Stimulated activated CD4-positive, alpha-beta T cell treated with anti-CD3 and anti-CD28 coated beads, TNF-alpha, amount 100 ng/mL, for 48 hours (primary cell): ENCODE measurements at regions not wholly inside any gene's neighbourhood (a gene's known extent, or its start where the extent isn't known, plus 50 kb on each side); places are given as distances from the start of the nearest gene placed in this dataset.

Source experiments
- DNase-seq, 3 donors: peaks; one replicate each; pipeline ENCODE4 v3.0.0-alpha.2; 2020; ENCODE audit warnings: low read depth in 3 of 3

DNA sequence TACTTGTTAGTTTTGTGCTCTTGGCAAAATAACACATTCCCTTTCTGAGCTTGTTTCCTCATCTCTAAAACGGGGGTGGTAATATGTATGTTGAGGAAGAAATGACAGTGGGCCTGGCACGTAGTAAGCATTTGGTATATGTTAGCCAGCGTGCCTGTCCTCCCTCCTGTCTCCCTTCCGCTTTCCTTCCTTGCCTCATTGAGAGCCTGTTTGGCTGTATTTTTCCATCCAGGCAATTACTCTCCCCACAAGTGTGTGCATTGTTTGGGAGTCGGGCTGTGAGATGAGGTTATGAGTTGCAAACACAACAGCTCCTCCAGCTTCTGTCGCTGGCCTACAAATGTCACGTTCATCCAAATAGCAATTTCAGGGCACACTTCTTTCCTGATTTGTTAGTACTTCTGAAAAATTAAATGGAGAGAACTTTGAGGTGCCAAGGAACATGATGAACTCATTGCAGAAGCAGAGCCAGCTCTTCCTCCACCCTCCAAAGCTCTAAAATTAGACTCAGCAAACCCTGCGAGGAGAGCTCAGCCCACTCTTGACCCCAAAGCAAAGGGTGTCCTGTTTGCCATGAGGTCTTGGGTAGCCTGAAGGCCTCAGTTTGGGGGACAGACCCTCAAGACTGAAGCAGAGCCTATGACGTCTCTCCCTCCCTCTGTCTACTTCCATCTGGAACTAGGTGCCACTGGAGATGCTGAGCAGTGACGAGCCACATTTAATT is 50.7 kb upstream of the TOX2 start:
- no peak for DNase-seq

DNA sequence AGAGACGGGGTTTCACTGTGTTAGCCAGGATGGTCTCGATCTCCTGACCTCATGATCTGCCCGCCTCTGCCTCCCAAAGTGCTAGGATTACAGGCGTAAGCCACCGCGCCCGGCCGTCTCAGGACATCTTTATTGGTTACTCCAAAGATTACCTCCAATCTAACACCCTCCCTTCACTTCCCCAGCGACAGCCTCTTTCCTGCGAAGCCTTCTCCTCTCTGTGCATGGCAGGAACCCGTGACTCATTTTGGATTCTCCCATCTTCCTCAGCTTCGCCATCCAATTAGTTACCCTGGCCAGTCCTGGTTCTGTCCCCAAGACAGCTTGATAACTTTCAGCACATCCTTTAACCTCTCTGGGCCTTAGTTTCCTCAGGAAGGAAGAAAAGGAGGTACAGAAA is 51.3 kb upstream of the TOX2 start:
- DNase-seq: no peak

DNA sequence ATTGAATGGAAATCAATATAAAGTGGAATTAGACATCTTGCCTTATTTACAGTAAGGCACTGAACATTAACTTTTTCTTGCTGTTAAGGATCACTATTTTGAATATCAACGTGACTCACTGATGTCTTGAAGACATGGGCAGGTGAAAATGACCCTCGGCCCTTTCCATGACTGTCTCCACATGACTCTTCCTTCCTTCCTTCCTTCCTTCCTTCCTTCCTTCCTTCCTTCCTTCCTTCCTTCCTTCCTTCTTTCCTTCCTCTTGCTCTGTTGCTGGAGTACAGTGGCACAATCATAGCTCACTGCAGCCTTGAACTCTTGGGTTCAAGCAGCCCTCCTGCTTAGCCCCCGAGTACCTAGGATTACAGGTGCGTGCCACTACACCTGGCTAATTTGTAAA is 52.2 kb upstream of the TOX2 start:
- no peak for DNase-seq

DNA sequence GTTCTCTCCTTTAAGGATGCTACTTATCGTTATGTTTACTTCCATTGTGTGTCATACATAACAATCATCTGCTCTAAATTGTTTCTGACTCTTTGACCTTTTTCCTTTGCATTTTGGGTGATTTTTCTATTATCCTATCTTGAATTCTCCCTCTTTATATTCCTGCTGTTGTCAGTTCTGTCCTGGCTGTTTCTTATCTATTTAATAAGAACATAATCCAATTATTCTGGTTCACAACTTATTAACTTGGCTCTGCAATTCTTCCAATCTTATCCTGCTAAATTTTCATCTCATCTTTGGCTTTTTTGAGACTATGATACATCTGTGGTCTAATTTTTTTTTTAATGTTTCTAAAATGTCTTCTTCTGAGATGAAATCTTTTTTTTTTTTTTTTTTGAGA is 54.7 kb upstream of the TOX2 start:
- DNase-seq: no peak

DNA sequence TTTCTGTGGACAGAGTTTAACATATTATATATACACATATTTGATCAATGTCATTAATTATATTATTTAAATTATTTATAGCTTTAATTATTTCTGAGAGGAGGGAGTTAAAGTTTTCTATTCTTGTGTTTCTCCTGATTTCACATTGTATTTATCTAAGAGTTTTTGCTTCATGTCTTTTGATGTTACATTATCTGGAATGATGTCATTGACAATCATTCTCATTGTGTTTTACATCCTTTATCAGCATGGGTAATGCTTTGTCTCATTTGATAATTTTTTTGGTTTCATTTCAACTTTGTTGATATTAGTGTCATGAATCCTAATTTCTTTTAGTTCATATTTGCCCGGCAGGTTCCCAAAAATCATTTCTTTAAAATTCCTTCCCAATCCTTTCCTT is 56.7 kb upstream of the TOX2 start:
- DNase-seq: no peak

DNA sequence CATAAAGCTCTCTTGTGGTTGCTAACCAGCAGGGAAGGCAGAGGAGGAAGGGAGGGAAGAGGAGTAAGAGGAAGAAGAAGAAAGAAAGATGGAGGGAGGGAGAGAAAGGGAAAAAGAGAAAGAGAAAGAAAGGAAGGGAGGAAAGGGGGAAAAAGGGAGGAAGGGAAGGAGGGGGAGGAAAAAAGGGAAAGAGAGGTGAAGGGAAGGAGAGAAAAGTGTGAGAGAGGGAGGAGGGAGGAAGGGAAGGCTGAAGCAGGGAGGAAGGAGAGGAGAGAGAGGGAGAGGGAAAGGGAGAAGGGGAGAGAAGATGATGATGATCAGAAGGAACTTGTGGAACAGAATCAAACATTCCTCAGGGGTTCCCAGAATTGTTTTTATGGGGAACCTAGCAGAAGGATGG is 57.5 kb upstream of the TOX2 start:
- DNase-seq: no peak

DNA sequence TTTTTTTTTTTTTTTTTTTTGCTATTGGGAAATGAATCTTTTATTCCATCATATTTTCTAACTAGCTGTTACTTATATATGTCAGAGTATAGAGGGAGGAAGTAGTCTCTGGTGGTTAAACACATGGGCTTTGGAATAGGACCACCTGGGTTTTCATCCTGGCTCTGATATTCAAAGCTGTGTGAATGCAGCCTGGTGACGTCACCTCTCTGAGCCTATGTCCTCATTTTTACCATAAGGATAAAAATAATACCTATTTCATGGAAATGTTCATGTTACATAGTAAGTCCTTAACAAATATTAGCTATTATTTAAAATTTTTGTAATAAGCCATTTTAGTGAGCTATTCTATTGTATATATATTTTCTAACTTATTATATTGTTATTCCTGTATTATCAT is 58.8 kb upstream of the TOX2 start:
- DNase-seq: no peak

DNA sequence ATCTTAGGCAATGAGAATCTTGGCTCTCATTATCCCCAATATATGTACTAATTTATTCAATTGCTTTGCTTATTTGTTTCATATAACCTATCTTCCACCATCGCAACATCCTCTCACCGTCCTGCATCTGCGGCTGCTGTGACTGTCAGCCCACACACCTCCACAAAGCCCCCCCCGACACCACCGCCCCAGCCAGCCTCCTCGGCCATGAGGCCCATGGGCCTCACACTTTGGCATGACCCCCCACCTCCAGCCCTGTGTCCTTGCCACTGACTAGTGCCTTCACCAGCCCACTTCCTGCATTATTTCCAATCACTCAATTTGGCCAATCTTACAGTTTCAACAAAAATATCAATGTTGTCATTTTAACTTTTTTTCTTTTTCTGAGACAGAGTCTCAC is 60.7 kb upstream of the TOX2 start:
- DNase-seq: no peak

DNA sequence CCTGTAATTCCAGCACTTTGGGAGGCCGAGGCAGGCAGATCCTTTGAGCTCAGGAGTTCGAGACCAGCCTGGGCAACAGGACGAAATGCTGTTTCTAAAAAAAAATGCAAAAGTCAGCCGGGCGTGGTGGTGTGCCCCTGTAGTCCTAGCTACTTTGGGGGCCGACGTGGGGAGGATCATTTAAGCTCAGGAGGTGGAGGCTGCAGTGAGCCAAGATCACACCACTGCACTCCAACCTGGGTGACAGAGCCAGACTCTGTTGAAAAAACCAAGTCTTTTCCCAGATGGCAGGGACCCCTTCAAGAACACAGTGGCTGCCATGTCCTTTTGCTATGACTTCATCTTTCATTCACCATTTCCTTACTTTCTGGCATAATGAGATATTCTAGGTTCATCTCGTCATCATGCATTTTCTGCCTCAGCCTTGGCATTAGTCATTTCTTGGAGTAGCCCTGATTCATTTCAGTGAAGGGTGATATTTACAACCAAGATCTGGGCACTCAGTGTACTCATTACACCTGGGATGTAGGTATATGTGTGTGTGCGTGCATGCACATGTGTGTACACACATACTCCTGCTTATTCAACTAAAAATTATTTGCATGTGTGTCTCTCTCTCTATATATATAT is 61.4 kb upstream of the TOX2 start:
- DNase-seq: no peak

DNA sequence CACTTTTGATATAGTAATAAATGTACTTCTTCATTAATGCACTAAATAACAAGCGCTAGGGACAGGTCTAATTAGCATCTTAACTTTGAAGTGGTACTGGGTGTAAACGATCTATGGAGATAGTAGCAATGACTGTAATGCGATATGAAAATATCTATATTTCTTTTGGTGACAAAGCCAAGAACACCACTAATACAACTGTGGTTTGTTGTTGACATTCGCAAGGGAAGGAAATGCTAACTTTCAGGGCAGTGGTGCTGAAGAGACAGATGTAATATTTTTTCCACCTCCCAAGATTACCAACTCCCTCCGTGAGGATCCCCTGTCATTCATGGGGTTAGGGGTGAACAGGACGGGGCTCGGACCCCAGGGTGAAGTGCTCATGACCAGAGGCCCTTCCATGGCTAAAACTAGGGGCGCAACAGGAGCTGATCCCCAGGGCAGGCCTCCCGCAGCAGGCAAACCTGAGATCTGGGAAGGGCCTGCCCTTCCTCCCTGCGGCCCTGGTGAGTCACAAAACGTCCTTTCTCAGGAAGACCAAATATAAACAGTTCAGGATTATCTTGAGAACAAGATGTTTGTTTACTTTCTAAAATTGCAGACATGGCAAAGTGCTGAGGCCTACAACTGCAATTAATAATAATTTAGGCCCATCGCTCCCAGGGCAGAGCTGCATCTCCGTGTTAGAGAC is 65.0 kb upstream of the TOX2 start:
- no peak for DNase-seq

DNA sequence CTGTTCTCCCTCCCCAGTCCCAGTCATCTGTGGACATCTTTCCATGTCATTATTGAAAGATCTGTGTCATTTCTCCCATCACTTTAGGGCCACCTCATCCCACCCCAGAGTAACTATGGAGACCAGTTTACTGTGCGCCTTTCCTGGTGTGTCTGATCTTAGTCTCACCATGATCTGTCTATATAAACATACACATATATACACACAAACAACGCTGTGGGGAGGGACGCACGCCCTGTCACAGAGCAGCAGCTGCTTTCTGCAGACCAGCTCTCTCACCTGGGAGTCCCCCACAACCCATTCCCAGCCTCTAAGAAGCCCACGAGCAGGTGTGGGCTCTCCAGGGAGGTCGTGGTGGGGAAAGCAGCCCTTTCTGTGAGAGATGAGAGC is 68.1 kb upstream of the TOX2 start:
- DNase-seq: no peak

DNA sequence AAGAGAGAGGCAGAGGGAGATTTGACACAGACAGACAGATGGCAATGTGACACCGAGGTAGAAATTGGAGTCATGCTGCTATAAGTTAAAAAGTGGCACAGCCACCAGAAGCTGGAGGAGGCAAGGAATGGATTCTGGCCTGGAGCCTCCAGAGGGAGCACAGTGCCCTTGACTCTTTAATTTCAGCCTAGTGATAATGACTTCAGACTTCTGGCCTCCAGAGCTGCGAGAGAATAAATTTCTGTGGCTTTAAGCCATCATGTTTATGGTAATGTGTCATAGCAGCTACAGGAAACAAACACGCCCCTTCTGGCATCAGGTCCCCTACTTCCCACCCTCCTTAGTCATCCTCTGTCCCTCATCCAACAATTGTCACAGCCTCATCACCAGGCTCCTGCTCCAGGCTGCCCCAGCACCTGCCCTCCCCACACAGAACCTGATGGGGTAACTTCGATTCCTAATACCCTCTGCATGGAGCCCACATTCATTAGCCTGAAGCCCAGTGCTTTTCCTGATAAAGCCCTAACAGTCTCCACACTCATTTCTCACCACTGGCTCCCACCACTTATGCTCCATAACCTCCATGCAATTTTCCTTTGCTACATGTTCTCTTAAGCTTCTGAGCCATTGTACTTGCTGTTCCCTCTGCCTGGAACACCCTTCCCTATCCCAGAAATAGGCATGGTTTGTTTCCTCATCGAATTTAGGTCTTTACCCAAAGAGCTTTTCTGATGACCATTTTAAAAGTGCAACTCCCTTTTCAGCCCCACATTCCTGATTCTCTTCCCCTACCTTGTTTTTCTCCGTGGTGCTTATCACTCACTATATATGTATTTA is 69.7 kb upstream of the TOX2 start:
- DNase-seq: no peak

DNA sequence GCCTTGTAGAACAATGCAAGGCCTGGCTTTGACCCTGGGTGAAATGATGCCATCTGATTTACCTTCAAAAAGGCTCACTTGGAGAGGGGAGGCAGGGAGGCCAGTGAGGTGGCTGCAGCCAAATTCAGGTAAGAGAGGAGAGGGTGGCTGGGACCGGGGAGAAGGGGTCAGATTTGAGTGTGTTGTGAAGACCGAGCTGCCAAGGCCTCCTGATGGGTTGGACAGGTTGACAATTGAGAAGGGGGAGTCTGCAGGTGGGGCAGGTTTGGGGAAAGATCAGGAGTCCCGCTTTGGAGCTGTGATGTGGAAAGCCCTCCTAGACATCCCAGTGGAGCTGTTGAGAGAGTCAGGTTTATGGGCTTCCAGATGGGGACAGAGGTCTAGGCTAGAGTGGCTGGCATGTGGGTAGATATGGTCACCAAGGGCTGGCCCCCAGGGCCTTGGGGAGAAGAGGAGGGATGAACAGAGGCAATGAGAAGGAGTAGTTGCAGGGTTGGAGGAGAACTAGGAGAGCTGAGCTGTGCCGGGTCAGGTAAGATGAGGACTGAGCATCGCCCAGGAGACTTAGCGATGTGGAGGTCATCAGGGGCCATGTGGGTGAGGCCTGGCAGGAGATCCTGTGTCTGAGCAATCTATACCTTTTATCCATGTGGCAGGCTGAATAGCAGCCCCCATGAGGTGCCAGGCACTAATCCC is 70.5 kb upstream of the TOX2 start:
- no peak for DNase-seq

DNA sequence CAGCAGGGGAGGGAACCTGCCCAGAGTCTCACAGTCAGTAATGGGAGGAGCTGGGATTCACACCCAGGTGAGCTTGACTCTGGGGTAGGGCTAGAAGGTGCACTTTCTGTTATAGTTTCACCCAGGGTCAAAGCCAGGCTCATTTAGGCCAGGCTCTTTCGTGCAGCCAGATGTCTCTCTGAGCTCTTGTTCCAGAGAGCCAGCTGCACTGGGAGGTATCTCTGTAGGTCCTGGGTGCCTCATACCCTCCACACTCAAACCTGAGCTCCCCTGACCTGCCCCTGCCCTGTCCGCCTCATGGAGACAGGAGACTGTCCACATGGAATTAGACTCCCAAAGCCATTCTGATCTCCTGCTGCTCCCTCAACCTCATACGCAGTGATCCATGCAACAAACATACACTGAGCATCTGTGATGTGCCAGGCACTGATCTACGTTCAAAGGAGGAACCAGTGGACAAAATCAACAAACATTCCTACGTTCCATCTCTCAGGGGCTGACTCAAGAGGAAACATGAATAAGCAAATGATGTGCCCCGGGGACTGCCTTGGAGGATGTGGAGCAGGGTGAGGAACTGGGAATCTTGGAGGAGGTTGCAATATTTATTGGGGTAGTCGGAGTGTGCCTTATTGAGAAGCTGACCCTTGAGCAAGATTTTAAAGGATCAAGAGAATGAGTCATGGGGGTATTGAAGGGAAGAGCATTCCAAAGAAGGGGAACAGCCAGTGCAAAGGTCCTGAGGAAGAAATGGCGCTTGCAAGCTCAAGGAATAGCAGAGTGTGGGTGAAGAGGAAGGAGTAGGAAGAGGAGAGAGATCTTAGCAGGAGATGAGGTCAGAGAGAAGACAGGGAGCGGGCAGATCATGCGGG is 71.3 kb upstream of the TOX2 start:
- no peak for DNase-seq

DNA sequence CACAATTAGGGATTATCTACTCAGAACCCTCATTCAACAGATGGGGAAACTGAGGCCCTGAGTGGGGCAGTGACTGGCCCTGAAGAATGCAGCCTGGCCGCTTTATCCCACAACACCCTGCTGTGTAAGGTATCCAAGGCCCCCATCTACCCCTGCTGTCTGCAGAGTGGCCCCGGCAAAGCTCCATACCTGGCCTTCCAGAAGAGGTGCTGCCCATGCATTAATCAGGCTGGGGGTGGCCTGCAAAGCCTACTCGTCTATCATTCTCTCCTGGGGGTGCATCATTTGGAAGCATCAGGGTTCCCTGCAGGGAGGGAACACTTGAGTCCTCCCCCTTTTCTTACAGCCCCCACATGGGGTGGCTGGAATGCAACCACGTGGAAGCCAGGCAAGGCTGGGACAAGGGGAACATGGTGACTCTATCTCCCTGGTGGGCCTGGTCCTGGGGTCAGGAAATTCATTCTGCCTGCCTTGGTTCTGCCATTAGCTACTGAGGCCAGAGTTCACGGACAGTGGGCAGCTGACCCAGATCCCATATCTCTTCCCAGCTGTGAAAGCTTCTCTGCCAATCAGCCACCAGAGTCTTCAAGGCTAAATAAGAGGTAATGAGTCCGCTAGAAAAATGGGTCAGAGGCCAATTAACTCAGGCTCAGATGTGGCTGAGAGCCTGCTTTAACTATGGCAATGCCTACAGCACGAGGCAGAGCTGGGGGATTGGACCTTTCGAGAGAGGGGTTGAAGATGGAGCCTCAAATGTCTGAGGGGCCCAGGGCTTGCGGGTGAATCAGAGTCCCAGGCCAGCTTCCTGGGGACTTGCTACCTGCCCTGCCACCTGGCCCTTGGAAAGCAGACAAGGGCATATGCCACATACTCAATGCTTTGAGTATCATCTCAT is 72.3 kb upstream of the TOX2 start:
- no peak for DNase-seq

DNA sequence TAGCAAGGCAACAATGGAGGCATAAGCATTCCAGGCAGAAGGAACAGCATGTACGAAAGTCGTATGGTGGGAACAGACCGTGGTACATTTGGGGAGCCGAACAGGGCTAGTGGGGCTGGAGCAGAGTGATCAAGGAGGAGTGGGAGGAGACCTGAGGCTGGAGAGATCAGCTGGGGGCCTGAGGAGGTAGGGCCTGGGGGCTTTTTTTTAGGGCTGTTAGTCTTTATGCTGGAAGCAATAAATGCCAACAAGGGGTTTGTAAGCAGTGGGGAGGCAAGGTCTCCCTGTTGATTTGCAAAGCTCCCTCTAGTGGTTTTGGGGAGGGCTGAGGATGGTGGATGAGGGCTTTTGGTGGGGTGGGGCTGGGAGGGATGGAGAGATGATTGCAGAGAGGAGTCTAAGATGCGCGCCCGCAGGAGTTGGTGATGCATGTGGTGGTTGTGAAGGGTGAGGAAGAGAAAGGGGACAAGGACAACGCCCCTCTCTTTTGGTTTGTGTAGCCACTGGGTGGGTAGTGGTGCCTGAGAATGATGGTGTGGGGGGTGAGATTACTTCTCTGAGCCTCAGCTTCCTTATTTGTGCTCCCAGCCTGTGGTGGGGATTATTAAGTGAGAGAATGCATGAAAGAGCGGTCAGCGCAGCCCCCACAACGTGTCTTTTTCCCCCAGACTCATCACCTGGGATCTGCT is 74.1 kb upstream of the TOX2 start:
- no peak for DNase-seq

DNA sequence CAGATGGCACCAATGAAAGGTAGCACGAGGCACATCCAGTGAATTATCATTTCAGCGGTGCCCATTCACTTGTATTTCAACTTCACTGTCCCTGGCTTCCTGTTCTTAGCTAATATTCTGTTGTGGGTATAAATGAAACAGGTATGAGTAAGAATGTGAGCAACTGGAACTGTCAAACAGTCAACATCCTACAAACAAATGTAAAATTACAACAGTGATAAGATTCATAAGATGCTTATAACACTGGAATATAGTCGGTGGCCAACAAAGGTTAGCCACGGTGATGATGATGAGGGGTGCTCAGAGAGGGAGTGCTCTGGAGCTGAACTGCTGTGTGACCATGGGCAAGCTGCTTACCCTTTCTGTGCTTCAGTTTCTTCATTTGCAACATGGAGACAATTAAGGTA is 74.9 kb upstream of the TOX2 start:
- DNase-seq: no peak

DNA sequence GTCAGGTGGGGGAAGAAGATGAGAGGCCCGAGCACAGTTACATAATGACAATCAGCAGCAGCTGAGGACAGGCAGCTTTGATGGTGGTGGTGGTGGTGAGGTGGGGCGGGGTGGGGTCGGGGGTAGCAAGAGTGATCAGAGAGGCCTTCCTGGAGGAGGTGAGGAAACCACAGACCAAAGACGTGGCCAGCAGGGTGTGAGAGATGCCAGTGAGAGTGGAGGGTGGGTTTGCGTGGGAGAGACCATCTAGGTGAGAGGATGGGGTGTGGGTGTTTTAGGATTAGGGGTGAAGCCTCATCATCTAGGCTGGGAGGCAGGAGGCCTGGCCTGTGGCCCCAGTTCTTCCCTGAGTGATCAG is 76.0 kb upstream of the TOX2 start:
- DNase-seq: no peak
